ENCODE measurements at regions not wholly inside any gene's neighbourhood (a gene's known extent, or its start where the extent isn't known, plus 50 kb on each side); places are given as distances from the start of the nearest gene placed in this dataset.

- TF ChIP-seq, protein P1, sequence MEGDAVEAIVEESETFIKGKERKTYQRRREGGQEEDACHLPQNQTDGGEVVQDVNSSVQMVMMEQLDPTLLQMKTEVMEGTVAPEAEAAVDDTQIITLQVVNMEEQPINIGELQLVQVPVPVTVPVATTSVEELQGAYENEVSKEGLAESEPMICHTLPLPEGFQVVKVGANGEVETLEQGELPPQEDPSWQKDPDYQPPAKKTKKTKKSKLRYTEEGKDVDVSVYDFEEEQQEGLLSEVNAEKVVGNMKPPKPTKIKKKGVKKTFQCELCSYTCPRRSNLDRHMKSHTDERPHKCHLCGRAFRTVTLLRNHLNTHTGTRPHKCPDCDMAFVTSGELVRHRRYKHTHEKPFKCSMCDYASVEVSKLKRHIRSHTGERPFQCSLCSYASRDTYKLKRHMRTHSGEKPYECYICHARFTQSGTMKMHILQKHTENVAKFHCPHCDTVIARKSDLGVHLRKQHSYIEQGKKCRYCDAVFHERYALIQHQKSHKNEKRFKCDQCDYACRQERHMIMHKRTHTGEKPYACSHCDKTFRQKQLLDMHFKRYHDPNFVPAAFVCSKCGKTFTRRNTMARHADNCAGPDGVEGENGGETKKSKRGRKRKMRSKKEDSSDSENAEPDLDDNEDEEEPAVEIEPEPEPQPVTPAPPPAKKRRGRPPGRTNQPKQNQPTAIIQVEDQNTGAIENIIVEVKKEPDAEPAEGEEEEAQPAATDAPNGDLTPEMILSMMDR (IDR thresholded peaks at IDR 0.05) = no peak
- TF ChIP-seq EZH2 (IDR thresholded peaks at IDR 0.05; ENCODE audit: borderline replicate concordance, insufficient read depth, low read depth, low read length, poor library complexity, severe bottlenecking) = no peak
- no peak overlapping the region for H2AFZ ChIP-seq (ENCODE audit: insufficient read depth, low read depth, low read length, poor library complexity, severe bottlenecking)
- H3K9ac ChIP-seq (ENCODE audit: low read length) = no peak overlapping the region
- no peaks in the 10 kb centered on the region for H3K4me1 ChIP-seq (ENCODE audit: control insufficient read depth in 2 of 2, insufficient read depth in 2 of 2, low read length in 2 of 2)
- no peak overlapping the region for H3K4me2 ChIP-seq (replicated peaks; ENCODE audit: low read depth, low read length, poor library complexity, severe bottlenecking)
- Mint-ChIP-seq H3K4me3 (no peak overlapping the region), H3K27me3 (no peaks in the 10 kb centered on the region), H3K27ac (no peak overlapping the region), H3K9me3 (ENCODE audit: insufficient read depth) (peaks cover 5% of the 10 kb centered on the region), H3K4me1 (no peaks in the 10 kb centered on the region)
- ATAC-seq (ENCODE audit: low read depth) = no peak
- POLR2A ChIA-PET = no interaction called here
- CTCF ChIA-PET = no interaction called here
- no peaks in the 10 kb centered on the region for H3K36me3 ChIP-seq (replicated peaks in 1 of 2; ENCODE audit: control extremely low read depth in 1 of 2, control insufficient read depth in 1 of 2, extremely low read depth in 1 of 2, insufficient read depth in 2 of 2, low read length in 1 of 2)
- H3K27me3 ChIP-seq (replicated peaks in 1 of 4; ENCODE audit: control extremely low read depth in 1 of 4, control insufficient read depth in 3 of 4, insufficient read depth in 4 of 4, low read length in 3 of 4) = no peaks in the 10 kb centered on the region
- H3K27ac ChIP-seq (ENCODE audit: low read length in 2 of 2) = no peak overlapping the region
- no peak overlapping the region for H3K4me3 ChIP-seq (ENCODE audit: control extremely low read depth in 1 of 5, extremely low read depth in 1 of 5, insufficient read depth in 1 of 5, low read depth in 2 of 5, low read length in 4 of 5)
- DNase-seq = no peak
- no CpG with 5 or more reads among the region's 4 CpGs for WGBS (ENCODE audit: insufficient coverage)
- no peaks in the 10 kb centered on the region for H3K79me2 ChIP-seq (ENCODE audit: control insufficient read depth, insufficient read depth, low read length)
- peaks cover 0 to 4% (median 0%) of the 10 kb centered on the region in 3 donors for H3K9me3 ChIP-seq (ENCODE audit: control extremely low read depth in 1 of 3, control insufficient read depth in 2 of 3, insufficient read depth in 1 of 3, low read length in 2 of 3)
- H4K20me1 ChIP-seq (ENCODE audit: control insufficient read depth, insufficient read depth, low read length, poor library complexity, severe bottlenecking) = no peaks in the 10 kb centered on the region
- intact Hi-C loops (cut with micrococcal nuclease) = no loop called here
Measured at GRCh38 chr4:30181512-30181911, 538.7 kb upstream of the PCDH7 start.

DNA sequence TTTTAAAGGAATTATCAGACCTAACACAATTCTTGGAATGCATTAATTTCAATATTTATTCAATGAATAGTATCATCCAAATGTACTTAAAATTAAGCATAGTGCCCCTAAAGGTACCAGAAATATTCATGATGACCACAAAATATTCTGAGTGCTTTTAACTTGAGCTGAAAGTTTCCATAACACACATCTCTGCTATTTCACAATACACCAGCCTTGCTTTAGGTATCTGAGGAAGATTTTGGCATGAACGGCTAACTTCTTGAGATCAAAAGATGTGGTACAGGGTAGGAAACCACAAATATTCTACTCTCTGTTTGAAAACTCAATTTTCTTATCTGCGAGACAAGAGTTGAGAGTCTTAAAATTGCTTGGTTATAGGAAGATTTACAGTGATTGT lies 538.3 kb upstream of the PCDH7 start:
- Histone ChIP-seq H2AFZ (ENCODE audit: insufficient read depth, low read depth, low read length, poor library complexity, severe bottlenecking) (no peak overlapping the region), H3K4me2 (replicated peaks; ENCODE audit: low read depth, low read length, poor library complexity, severe bottlenecking) (no peak overlapping the region), H3K4me3 (ENCODE audit: control extremely low read depth in 1 of 5, extremely low read depth in 1 of 5, insufficient read depth in 1 of 5, low read depth in 2 of 5, low read length in 4 of 5) (no peak overlapping the region), H3K36me3 (replicated peaks in 1 of 2; ENCODE audit: control extremely low read depth in 1 of 2, control insufficient read depth in 1 of 2, extremely low read depth in 1 of 2, insufficient read depth in 2 of 2, low read length in 1 of 2) (no peaks in the 10 kb centered on the region), H4K20me1 (ENCODE audit: control insufficient read depth, insufficient read depth, low read length, poor library complexity, severe bottlenecking) (no peaks in the 10 kb centered on the region), H3K9ac (ENCODE audit: low read length) (no peak overlapping the region), H3K27me3 (replicated peaks in 1 of 4; ENCODE audit: control extremely low read depth in 1 of 4, control insufficient read depth in 3 of 4, insufficient read depth in 4 of 4, low read length in 3 of 4) (no peaks in the 10 kb centered on the region), H3K27ac (ENCODE audit: low read length in 2 of 2) (no peak overlapping the region), H3K79me2 (ENCODE audit: control insufficient read depth, insufficient read depth, low read length) (no peaks in the 10 kb centered on the region), H3K9me3 (ENCODE audit: control extremely low read depth in 1 of 3, control insufficient read depth in 2 of 3, insufficient read depth in 1 of 3, low read length in 2 of 3) (peaks cover 0 to 4% (median 0%) of the 10 kb centered on the region in 3 donors), H3K4me1 (ENCODE audit: control insufficient read depth in 2 of 2, insufficient read depth in 2 of 2, low read length in 2 of 2) (no peaks in the 10 kb centered on the region)
- Mint-ChIP-seq H3K4me1 (no peaks in the 10 kb centered on the region), H3K27me3 (no peaks in the 10 kb centered on the region), H3K4me3 (no peak overlapping the region), H3K27ac (no peak overlapping the region), H3K9me3 (ENCODE audit: insufficient read depth) (peaks cover 5% of the 10 kb centered on the region)
- CTCF ChIA-PET = no interaction called here
- ATAC-seq (ENCODE audit: low read depth) (no peak), DNase-seq (no peak)
- WGBS (ENCODE audit: insufficient coverage) = no CpG with 5 or more reads among the region's 2 CpGs
- TF ChIP-seq EZH2 (IDR thresholded peaks at IDR 0.05; ENCODE audit: borderline replicate concordance, insufficient read depth, low read depth, low read length, poor library complexity, severe bottlenecking) = no peak
- TF ChIP-seq, protein P1 (IDR thresholded peaks at IDR 0.05) = no peak
- POLR2A ChIA-PET = no interaction called here
- intact Hi-C loops (cut with micrococcal nuclease) = no loop called here

Data from B cell (primary cell).